ENCODE measurements at regions not wholly inside any gene's neighbourhood (a gene's known extent, or its start where the extent isn't known, plus 50 kb on each side); places are given as distances from the start of the nearest gene placed in this dataset.

GRCh38 chr20:50310673-50311051 lies 120.0 kb downstream of the CEBPB start:
- no peak overlapping the region for H3K27ac ChIP-seq (ENCODE audit: low read length)
- H3K4me2 ChIP-seq (ENCODE audit: low read depth, low read length): no peak overlapping the region
- no peaks in the 10 kb centered on the region for H3K4me1 ChIP-seq (ENCODE audit: low read length)
- no peaks in the 10 kb centered on the region for H4K20me1 ChIP-seq (ENCODE audit: insufficient read depth, low read length)
- H3K9ac ChIP-seq (ENCODE audit: low read length): no peak overlapping the region
- TF ChIP-seq EZH2 (optimal IDR thresholded peaks at IDR 0.05; ENCODE audit: low read depth, low read length): no peak
- no peaks in the 10 kb centered on the region for H3K79me2 ChIP-seq (ENCODE audit: low read length)
- peaks cover 87% of the 10 kb centered on the region for H3K27me3 ChIP-seq (replicated peaks; ENCODE audit: insufficient read depth, low read length)
- no peaks in the 10 kb centered on the region for H3K9me2 ChIP-seq (replicated peaks; ENCODE audit: insufficient read depth, low read length)
- DNase-seq: no peak
- H2AFZ ChIP-seq (ENCODE audit: low read length): no peak overlapping the region
- no peaks in the 10 kb centered on the region for H3K36me3 ChIP-seq (replicated peaks; ENCODE audit: insufficient read depth, low read length)
- H3K4me3 ChIP-seq (ENCODE audit: low read length): no peak overlapping the region
- no peaks in the 10 kb centered on the region for H3K9me3 ChIP-seq (replicated peaks; ENCODE audit: insufficient read depth, low read length)
- no peaks in the 10 kb centered on the region for H3F3A ChIP-seq (ENCODE audit: insufficient read depth, low read length)

- Histone ChIP-seq H3K4me3 (ENCODE audit: low read length) (no peak overlapping the region), H3K9me2 (replicated peaks; ENCODE audit: insufficient read depth, low read length) (no peaks in the 10 kb centered on the region), H2AFZ (ENCODE audit: low read length) (no peak overlapping the region), H3K27me3 (replicated peaks; ENCODE audit: insufficient read depth, low read length) (peaks cover 86% of the 10 kb centered on the region), H3K4me2 (ENCODE audit: low read depth, low read length) (no peak overlapping the region), H4K20me1 (ENCODE audit: insufficient read depth, low read length) (no peaks in the 10 kb centered on the region), H3K27ac (ENCODE audit: low read length) (no peak overlapping the region), H3K36me3 (replicated peaks; ENCODE audit: insufficient read depth, low read length) (no peaks in the 10 kb centered on the region), H3F3A (ENCODE audit: insufficient read depth, low read length) (no peaks in the 10 kb centered on the region), H3K79me2 (ENCODE audit: low read length) (no peaks in the 10 kb centered on the region), H3K9ac (ENCODE audit: low read length) (no peak overlapping the region), H3K4me1 (ENCODE audit: low read length) (no peaks in the 10 kb centered on the region), H3K9me3 (replicated peaks; ENCODE audit: insufficient read depth, low read length) (no peaks in the 10 kb centered on the region)
- TF ChIP-seq EZH2 (optimal IDR thresholded peaks at IDR 0.05; ENCODE audit: low read depth, low read length) (no peak), EZH2phosphoT487 (IDR thresholded peaks at IDR 0.05; ENCODE audit: low read length) (no peak), CTCF (IDR thresholded peaks at IDR 0.05; ENCODE audit: low read length) (no peak)
- no peak for DNase-seq
Measured at GRCh38 chr20:50311308-50312001, 120.8 kb downstream of the CEBPB start.

GRCh38 chr20:50312002-50312681 lies 121.5 kb downstream of the CEBPB start:
- no peaks in the 10 kb centered on the region for H3K4me1 ChIP-seq (ENCODE audit: low read length)
- no peaks in the 10 kb centered on the region for H3K9me3 ChIP-seq (replicated peaks; ENCODE audit: insufficient read depth, low read length)
- no peaks in the 10 kb centered on the region for H4K20me1 ChIP-seq (ENCODE audit: insufficient read depth, low read length)
- H3K9me2 ChIP-seq (replicated peaks; ENCODE audit: insufficient read depth, low read length): no peaks in the 10 kb centered on the region
- H3K9ac ChIP-seq (ENCODE audit: low read length): no peak overlapping the region
- no peak for DNase-seq
- no peak for TF ChIP-seq CTCF (IDR thresholded peaks at IDR 0.05; ENCODE audit: low read length)
- TF ChIP-seq EZH2 (optimal IDR thresholded peaks at IDR 0.05; ENCODE audit: low read depth, low read length): no peak
- TF ChIP-seq EZH2phosphoT487 (IDR thresholded peaks at IDR 0.05; ENCODE audit: low read length): no peak
- no peak overlapping the region for H3K4me2 ChIP-seq (ENCODE audit: low read depth, low read length)
- no peaks in the 10 kb centered on the region for H3F3A ChIP-seq (ENCODE audit: insufficient read depth, low read length)
- H3K4me3 ChIP-seq (ENCODE audit: low read length): no peak overlapping the region
- H3K27ac ChIP-seq (ENCODE audit: low read length): no peak overlapping the region
- H3K79me2 ChIP-seq (ENCODE audit: low read length): no peaks in the 10 kb centered on the region
- H2AFZ ChIP-seq (ENCODE audit: low read length): no peak overlapping the region
- no peaks in the 10 kb centered on the region for H3K36me3 ChIP-seq (replicated peaks; ENCODE audit: insufficient read depth, low read length)
- H3K27me3 ChIP-seq (replicated peaks; ENCODE audit: insufficient read depth, low read length): peaks cover 87% of the 10 kb centered on the region
